ENCODE measurements at regions not wholly inside any gene's neighbourhood (a gene's known extent, or its start where the extent isn't known, plus 50 kb on each side); places are given as distances from the start of the nearest gene placed in this dataset.
A peak's percentile ranks its signal among the peaks of the same experiment; 100 is the strongest.

GRCh38 chr1:238892612-238893011 is 493.8 kb upstream of the CHRM3 start:
- CTCF ChIA-PET = no interaction called here

GRCh38 chr1:238861342-238862066 is 524.9 kb upstream of the CHRM3 start:
- no peaks in the 10 kb centered on the region for H4K20me1 ChIP-seq (ENCODE audit: insufficient read depth)
- intact Hi-C loops (cut with micrococcal nuclease; ENCODE audit: unreplicated experiment) = no loop called here
- POLR2A ChIA-PET (ENCODE audit: unreplicated experiment) = no interaction called here
- H3K4me1 ChIP-seq (replicated peaks; ENCODE audit: insufficient read depth) = no peaks in the 10 kb centered on the region
- BruUV-seq (replicated peaks) = no TSS peak
- no peaks in the 10 kb centered on the region for H3K79me2 ChIP-seq (ENCODE audit: low read depth)
- no peaks in the 10 kb centered on the region for H3K36me3 ChIP-seq (ENCODE audit: low read depth)
- H2AFZ ChIP-seq = 0 out of 2 replicates have a peak overlapping the region, but pooled peaks have one; percentile 32
- H3K4me3 ChIP-seq = no peak overlapping the region
- peak overlapping the region; percentile 8; the same call in 1 of the 2 replicates for H3K4me2 ChIP-seq
- no peaks in the 10 kb centered on the region for H3F3A ChIP-seq (ENCODE audit: insufficient read depth, low read depth)
- DNase-seq = no peak
- H3K9me2 ChIP-seq (ENCODE audit: insufficient read depth) = no peaks in the 10 kb centered on the region
- H3K9me3 ChIP-seq (ENCODE audit: insufficient read depth, low read depth) = no peaks in the 10 kb centered on the region
- no peak overlapping the region for H3K27ac ChIP-seq
- TF ChIP-seq EZH2 (IDR thresholded peaks at IDR 0.05; ENCODE audit: low read depth) = no peak
- TF ChIP-seq CTCF (conservative IDR thresholded peaks at IDR 0.05) = no peak
- CTCF ChIA-PET = no interaction called here
- H3K27me3 ChIP-seq (ENCODE audit: insufficient read depth, low read depth) = no peaks in the 10 kb centered on the region

More at GRCh38 chr1:238892612-238893011, 493.8 kb upstream of the CHRM3 start:
- H3K9me3 ChIP-seq (ENCODE audit: insufficient read depth, low read depth) = no peaks in the 10 kb centered on the region
- H3K79me2 ChIP-seq (ENCODE audit: low read depth) = no peaks in the 10 kb centered on the region
- no peak for TF ChIP-seq EZH2 (IDR thresholded peaks at IDR 0.05; ENCODE audit: low read depth)
- TF ChIP-seq CTCF (conservative IDR thresholded peaks at IDR 0.05) = no peak
- H3K27ac ChIP-seq = no peak overlapping the region
- DNase-seq = no peak
- no peaks in the 10 kb centered on the region for H3K9me2 ChIP-seq (ENCODE audit: insufficient read depth)
- H4K20me1 ChIP-seq (ENCODE audit: insufficient read depth) = no peaks in the 10 kb centered on the region
- H3K4me3 ChIP-seq = no peak overlapping the region
- H3K4me1 ChIP-seq (replicated peaks; ENCODE audit: insufficient read depth) = no peaks in the 10 kb centered on the region
- no peaks in the 10 kb centered on the region for H3K27me3 ChIP-seq (ENCODE audit: insufficient read depth, low read depth)
- POLR2A ChIA-PET (ENCODE audit: unreplicated experiment) = no interaction called here
- no peaks in the 10 kb centered on the region for H3K36me3 ChIP-seq (ENCODE audit: low read depth)
- no peak overlapping the region for H3K4me2 ChIP-seq
- no TSS peak for BruUV-seq (replicated peaks)
- intact Hi-C loops (cut with micrococcal nuclease; ENCODE audit: unreplicated experiment) = no loop called here
- H2AFZ ChIP-seq = no peak overlapping the region
- H3F3A ChIP-seq (ENCODE audit: insufficient read depth, low read depth) = no peaks in the 10 kb centered on the region

- intact Hi-C loops (cut with micrococcal nuclease; ENCODE audit: unreplicated experiment) = no loop called here
- CTCF ChIA-PET = no interaction called here
Observed at GRCh38 chr1:238833919-238834318, 552.4 kb upstream of the CHRM3 start.

More at GRCh38 chr1:238833919-238834318, 552.4 kb upstream of the CHRM3 start:
- Histone ChIP-seq H3K27ac (no peak overlapping the region), H3K4me3 (no peak overlapping the region), H3K79me2 (ENCODE audit: low read depth) (no peaks in the 10 kb centered on the region), H4K20me1 (ENCODE audit: insufficient read depth) (no peaks in the 10 kb centered on the region), H3K4me2 (no peak overlapping the region), H3F3A (ENCODE audit: insufficient read depth, low read depth) (no peaks in the 10 kb centered on the region), H3K9me2 (ENCODE audit: insufficient read depth) (no peaks in the 10 kb centered on the region), H3K36me3 (ENCODE audit: low read depth) (no peaks in the 10 kb centered on the region), H3K9me3 (ENCODE audit: insufficient read depth, low read depth) (peaks cover 7% of the 10 kb centered on the region; the same call in 1 of the 2 replicates), H2AFZ (no peak overlapping the region), H3K27me3 (ENCODE audit: insufficient read depth, low read depth) (no peaks in the 10 kb centered on the region), H3K4me1 (replicated peaks; ENCODE audit: insufficient read depth) (no peaks in the 10 kb centered on the region)
- no peak for DNase-seq
- no TSS peak for BruUV-seq (replicated peaks)
- TF ChIP-seq EZH2 (IDR thresholded peaks at IDR 0.05; ENCODE audit: low read depth) (no peak), CTCF (conservative IDR thresholded peaks at IDR 0.05) (no peak)
- POLR2A ChIA-PET (ENCODE audit: unreplicated experiment) = no interaction called here
